ENCODE measurements at regions not wholly inside any gene's neighbourhood (a gene's known extent, or its start where the extent isn't known, plus 50 kb on each side); places are given as distances from the start of the nearest gene placed in this dataset.

DNA sequence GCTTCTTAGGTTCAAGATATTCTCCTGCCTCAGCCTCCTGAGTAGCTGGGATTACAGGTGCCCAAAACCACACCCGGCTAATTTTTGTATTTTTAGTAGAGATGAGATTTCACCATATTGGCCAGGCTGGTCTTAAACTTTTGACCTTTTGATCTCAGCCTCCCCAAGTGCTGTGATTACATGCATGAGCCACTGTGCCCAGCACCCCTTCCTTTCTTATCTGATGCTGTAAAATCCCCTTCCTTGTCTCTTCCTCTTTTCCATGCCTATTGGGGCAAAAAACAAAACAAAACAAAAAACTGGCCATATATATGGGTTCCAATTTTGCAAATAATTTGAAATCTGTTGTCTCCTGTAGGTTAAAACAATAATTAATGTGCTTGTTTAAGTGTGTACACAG is 74.0 kb upstream of the RPS4Y2 start:
- no peak for TF ChIP-seq CTCF (conservative IDR thresholded peaks at IDR 0.05)
- no peak overlapping the region for H3K27ac ChIP-seq

GRCh38 chrY:20683371-20683770 is 72.5 kb upstream of the RPS4Y2 start:
- H3K27ac ChIP-seq: no peak overlapping the region
- TF ChIP-seq CTCF (conservative IDR thresholded peaks at IDR 0.05): no peak

GRCh38 chrY:20686674-20687073 is 69.2 kb upstream of the RPS4Y2 start:
- no peak overlapping the region for H3K27ac ChIP-seq
- no peak for TF ChIP-seq CTCF (conservative IDR thresholded peaks at IDR 0.05)

Measured in VCaP (cell line).